ENCODE measurements at regions not wholly inside any gene's neighbourhood (a gene's known extent, or its start where the extent isn't known, plus 50 kb on each side); places are given as distances from the start of the nearest gene placed in this dataset.
"Not testable (repeated sequence)": the region's sequence is repeated elsewhere in the genome, so short reads cannot be mapped to it uniquely, and the experiment has no call there.

- H3K9me3 Mint-ChIP-seq: no peaks in the 10 kb centered on the region
- H3K27me3 Mint-ChIP-seq (ENCODE audit: low read depth): no peaks in the 10 kb centered on the region
- H3K4me1 Mint-ChIP-seq: peaks cover 23% of the 10 kb centered on the region
- H3K4me3 Mint-ChIP-seq: no peak overlapping the region
- H3K27ac Mint-ChIP-seq: peak overlapping the region; percentile 39 to 96 (median 66)
- no peaks in the 10 kb centered on the region for H3K36me3 Mint-ChIP-seq (ENCODE audit: low read depth)
- TF ChIP-seq CTCF (IDR thresholded peaks at IDR 0.05; ENCODE audit: unreplicated experiment in 3 of 3): no peak
Observed at GRCh38 chr1:219413536-219413935, 199.4 kb downstream of the ZC3H11B start.

- Mint-ChIP-seq H3K36me3 (ENCODE audit: low read depth) (no peaks in the 10 kb centered on the region), H3K27me3 (ENCODE audit: low read depth) (no peaks in the 10 kb centered on the region), H3K9me3 (no peaks in the 10 kb centered on the region), H3K27ac (peak overlapping the region; percentile 39 to 96 (median 49)), H3K4me3 (no peak overlapping the region), H3K4me1 (peaks cover 20% of the 10 kb centered on the region)
- no peak for TF ChIP-seq CTCF (IDR thresholded peaks at IDR 0.05; ENCODE audit: unreplicated experiment in 3 of 3)
Observed at GRCh38 chr1:219412772-219413171, 200.1 kb downstream of the ZC3H11B start.

- not testable (repeated sequence) for H3K9me3 Mint-ChIP-seq; H3K27ac Mint-ChIP-seq; H3K4me3 Mint-ChIP-seq; H3K36me3 Mint-ChIP-seq (ENCODE audit: low read depth); H3K27me3 Mint-ChIP-seq (ENCODE audit: low read depth)
- peaks cover 26% of the 10 kb centered on the region for H3K4me1 Mint-ChIP-seq
Observed at GRCh38 chr1:219410721-219411120, 202.2 kb downstream of the ZC3H11B start.

GRCh38 chr1:219405531-219406331, 207.2 kb downstream of the ZC3H11B start:
- TF ChIP-seq CTCF (IDR thresholded peaks at IDR 0.05; ENCODE audit: unreplicated experiment in 3 of 3): no peak
- Mint-ChIP-seq H3K27ac (peak overlapping the region; percentile 44 to 65 (median 46)), H3K27me3 (ENCODE audit: low read depth) (no peaks in the 10 kb centered on the region)

GRCh38 chr1:219404629-219405028, 208.3 kb downstream of the ZC3H11B start:
- peak overlapping the region in 1 of 3 experiments; percentile 27 for H3K27ac Mint-ChIP-seq
- no peak for TF ChIP-seq CTCF (IDR thresholded peaks at IDR 0.05; ENCODE audit: unreplicated experiment in 3 of 3)
- H3K4me1 Mint-ChIP-seq: peaks cover 31% of the 10 kb centered on the region
- H3K27me3 Mint-ChIP-seq (ENCODE audit: low read depth): no peaks in the 10 kb centered on the region
- peaks cover 3% of the 10 kb centered on the region for H3K9me3 Mint-ChIP-seq
- H3K36me3 Mint-ChIP-seq (ENCODE audit: low read depth): peaks cover 3% of the 10 kb centered on the region
- no peak overlapping the region for H3K4me3 Mint-ChIP-seq

More at GRCh38 chr1:219405531-219406331, 207.2 kb downstream of the ZC3H11B start:
- H3K4me3 Mint-ChIP-seq: no peak overlapping the region
- H3K9me3 Mint-ChIP-seq: no peaks in the 10 kb centered on the region
- H3K36me3 Mint-ChIP-seq (ENCODE audit: low read depth): no peaks in the 10 kb centered on the region
- H3K4me1 Mint-ChIP-seq: peaks cover 31% of the 10 kb centered on the region

- no peaks in the 10 kb centered on the region for H3K27me3 Mint-ChIP-seq (ENCODE audit: low read depth)
- peaks cover 7% of the 10 kb centered on the region for H3K36me3 Mint-ChIP-seq (ENCODE audit: low read depth)
- no peak for TF ChIP-seq CTCF (IDR thresholded peaks at IDR 0.05; ENCODE audit: unreplicated experiment in 3 of 3)
- peaks cover 14% of the 10 kb centered on the region for H3K9me3 Mint-ChIP-seq
- no peak overlapping the region for H3K4me3 Mint-ChIP-seq
- H3K27ac Mint-ChIP-seq: no peak overlapping the region
- peaks cover 31% of the 10 kb centered on the region for H3K4me1 Mint-ChIP-seq
Observed at GRCh38 chr1:219402925-219403324, 210.0 kb downstream of the ZC3H11B start.

All from nephron (organoid).